OCI-LY1 (cell line): ENCODE measurements at regions not wholly inside any gene's neighbourhood (a gene's known extent, or its start where the extent isn't known, plus 50 kb on each side); places are given as distances from the start of the nearest gene placed in this dataset.

Source experiments
- EZH2 ChIP-seq: fragments of 200-600 bp; sonication (generic), shearing (Covaris generic); IDR thresholded peaks from 2 replicates; pipeline ENCODE4 v1.8.0; 2017; ENCODE audit warnings: borderline replicate concordance, mixed run types, mild to moderate bottlenecking, antibody characterized with exemption, low read length, moderate library complexity, mixed read lengths
- TF ChIP-seq, protein P1 (sequence below): fragments of 200-600 bp; sonication (generic), shearing (Covaris generic); IDR thresholded peaks from 2 replicates; pipeline ENCODE4 v1.5.1; 2017; ENCODE audit warnings: mild to moderate bottlenecking, antibody characterized with exemption, low read length, moderate library complexity, mixed read lengths

DNA sequence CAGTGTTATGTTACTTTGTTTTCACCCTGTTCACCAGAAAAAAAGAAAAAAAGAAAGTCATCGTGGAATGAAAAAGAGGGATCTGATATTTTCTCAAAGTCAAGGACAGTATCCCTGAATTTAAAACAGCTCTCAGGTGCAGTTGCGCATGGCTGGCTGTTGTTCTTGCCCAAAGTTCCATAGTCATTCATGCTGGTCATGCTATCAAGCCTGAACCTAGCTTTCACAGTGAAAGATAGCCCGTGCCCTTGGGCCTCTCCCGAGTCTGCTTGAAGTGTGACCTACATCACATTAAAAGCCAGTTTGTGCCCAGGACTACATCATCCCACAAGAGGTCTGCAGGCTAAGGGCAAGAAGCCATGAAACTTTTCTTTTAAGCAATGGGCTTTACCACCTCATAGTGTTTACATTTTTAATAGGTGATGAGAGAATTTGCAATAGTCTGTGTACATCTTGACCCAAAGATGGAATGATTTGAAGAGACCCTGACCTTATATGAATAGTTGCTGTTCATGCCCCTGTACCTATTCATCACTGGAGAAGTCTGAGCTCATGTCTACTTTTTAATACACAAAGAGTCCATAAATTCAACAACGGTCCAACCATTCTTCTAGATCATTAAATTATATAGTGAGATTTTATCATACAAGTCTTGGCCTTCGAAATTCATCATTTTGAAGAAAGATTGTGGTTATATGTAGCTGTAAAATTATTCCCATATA is 522.5 kb upstream of the MCTP2 start:
- TF ChIP-seq, protein P1, sequence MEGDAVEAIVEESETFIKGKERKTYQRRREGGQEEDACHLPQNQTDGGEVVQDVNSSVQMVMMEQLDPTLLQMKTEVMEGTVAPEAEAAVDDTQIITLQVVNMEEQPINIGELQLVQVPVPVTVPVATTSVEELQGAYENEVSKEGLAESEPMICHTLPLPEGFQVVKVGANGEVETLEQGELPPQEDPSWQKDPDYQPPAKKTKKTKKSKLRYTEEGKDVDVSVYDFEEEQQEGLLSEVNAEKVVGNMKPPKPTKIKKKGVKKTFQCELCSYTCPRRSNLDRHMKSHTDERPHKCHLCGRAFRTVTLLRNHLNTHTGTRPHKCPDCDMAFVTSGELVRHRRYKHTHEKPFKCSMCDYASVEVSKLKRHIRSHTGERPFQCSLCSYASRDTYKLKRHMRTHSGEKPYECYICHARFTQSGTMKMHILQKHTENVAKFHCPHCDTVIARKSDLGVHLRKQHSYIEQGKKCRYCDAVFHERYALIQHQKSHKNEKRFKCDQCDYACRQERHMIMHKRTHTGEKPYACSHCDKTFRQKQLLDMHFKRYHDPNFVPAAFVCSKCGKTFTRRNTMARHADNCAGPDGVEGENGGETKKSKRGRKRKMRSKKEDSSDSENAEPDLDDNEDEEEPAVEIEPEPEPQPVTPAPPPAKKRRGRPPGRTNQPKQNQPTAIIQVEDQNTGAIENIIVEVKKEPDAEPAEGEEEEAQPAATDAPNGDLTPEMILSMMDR, result no peak
- no peak for TF ChIP-seq EZH2
